Karpas-422 (cell line): ENCODE measurements at regions not wholly inside any gene's neighbourhood (a gene's known extent, or its start where the extent isn't known, plus 50 kb on each side); places are given as distances from the start of the nearest gene placed in this dataset.
"Not testable (repeated sequence)": the region's sequence is repeated elsewhere in the genome, so short reads cannot be mapped to it uniquely, and the experiment has no call there.

Experiments used
- DNase-seq: peaks from one replicate; pipeline ENCODE4 v3.0.0-alpha.2; 2015
- H2AFZ ChIP-seq: fragments of 200-600 bp; sonication (generic); 2 replicates; pipeline ENCODE4 v1.6.1; 2014; ENCODE audit warnings: antibody characterized with exemption, low read length, mixed read lengths
- H3K27ac ChIP-seq: fragments of 200-600 bp; sonication (generic); 2 replicates; pipeline ENCODE4 v1.5.1; 2014; ENCODE audit warnings: mild to moderate bottlenecking, low read length, moderate library complexity
- H3K27me3 ChIP-seq: fragments of 200-600 bp; sonication (generic); 2 replicates; pipeline ENCODE4 v1.6.1; 2014; ENCODE audit warnings: low read length, mixed read lengths
- H3K36me3 ChIP-seq: fragments of 200-600 bp; sonication (generic); 2 replicates; pipeline ENCODE4 v1.6.1; 2014; ENCODE audit warnings: low read length, mixed read lengths; ENCODE audit not compliant: insufficient read depth
- H3K4me1 ChIP-seq: fragments of 200-600 bp; sonication (generic); 2 replicates; pipeline ENCODE4 v1.6.1; 2014; ENCODE audit warnings: mild to moderate bottlenecking, low read length, mixed read lengths
- H3K4me2 ChIP-seq: fragments of 200-600 bp; sonication (generic); 2 replicates; pipeline ENCODE4 v1.6.1; 2014; ENCODE audit warnings: low read length, low read depth, mild to moderate bottlenecking; ENCODE audit not compliant: poor library complexity, severe bottlenecking
- H3K4me3 ChIP-seq: fragments of 200-600 bp; sonication (generic); 2 replicates; pipeline ENCODE4 v1.5.1; 2014; ENCODE audit warnings: mild to moderate bottlenecking, antibody characterized with exemption, low read length, mixed read lengths
- H3K79me2 ChIP-seq: fragments of 200-600 bp; sonication (generic); 2 replicates; pipeline ENCODE4 v1.6.1; 2014; ENCODE audit warnings: mild to moderate bottlenecking, low read length, mixed read lengths
- H3K9ac ChIP-seq: fragments of 200-600 bp; sonication (generic); 2 replicates; pipeline ENCODE4 v1.6.0; 2014; ENCODE audit warnings: low read length
- H3K9me2 ChIP-seq: fragments of 200-600 bp; sonication (generic), shearing (Covaris generic); replicated peaks from 2 replicates; pipeline ENCODE4 v1.6.0; 2014; ENCODE audit warnings: mild to moderate bottlenecking, low read length, moderate library complexity; ENCODE audit not compliant: insufficient read depth
- H3K9me3 ChIP-seq: fragments of 300-700, 200-600 bp; sonication (generic); 2 replicates; pipeline ENCODE4 v1.6.1; 2014; ENCODE audit warnings: low read length, mixed read lengths
- H4K20me1 ChIP-seq: fragments of 200-600 bp; sonication (generic); 2 replicates; pipeline ENCODE4 v1.6.1; 2014; ENCODE audit warnings: mild to moderate bottlenecking, antibody characterized with exemption, low read length, low read depth; ENCODE audit not compliant: insufficient read depth

- not testable (repeated sequence) for DNase-seq, H3K36me3 ChIP-seq, H3K27ac ChIP-seq, H4K20me1 ChIP-seq, H3K9ac ChIP-seq, H3K9me2 ChIP-seq, H3K4me1 ChIP-seq, H3K4me2 ChIP-seq, H3K27me3 ChIP-seq, H3K79me2 ChIP-seq, H3K4me3 ChIP-seq, H3K9me3 ChIP-seq, H2AFZ ChIP-seq
Observed at GRCh38 chr16:72627182-72627896, 420.6 kb downstream of the ZFHX3 start.

GRCh38 chr16:72626623-72627022, 421.3 kb downstream of the ZFHX3 start:
- Histone ChIP-seq H2AFZ (no peak overlapping the region), H3K4me2 (no peak overlapping the region), H3K27ac (no peak overlapping the region)

DNA sequence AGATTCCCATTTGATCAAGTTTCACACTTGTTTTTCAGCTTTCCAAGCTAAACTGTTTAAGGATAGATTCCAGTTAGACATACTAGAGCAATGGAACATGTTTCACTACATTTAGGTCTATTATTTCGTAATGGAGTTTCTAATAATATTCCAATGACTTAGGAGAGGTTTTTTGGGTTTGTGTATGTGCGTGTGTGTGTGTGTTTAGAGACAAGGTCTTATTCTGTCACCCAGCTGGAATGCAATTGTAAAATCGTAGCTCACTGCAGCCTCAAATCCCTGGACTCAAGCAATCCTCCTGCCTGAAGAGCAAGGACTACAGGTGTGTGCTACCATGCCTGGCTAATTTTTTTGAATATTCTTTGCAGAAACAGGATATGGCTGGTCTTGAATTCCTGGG, 426.3 kb downstream of the ZFHX3 start:
- no peaks in the 10 kb centered on the region for H3K4me1 ChIP-seq
- H4K20me1 ChIP-seq, result 0 out of 2 replicates have a peak, but pooled peaks cover 5% of the 10 kb centered on the region
- no peaks in the 10 kb centered on the region for H3K9me3 ChIP-seq
- no peaks in the 10 kb centered on the region for H3K79me2 ChIP-seq
- H3K36me3 ChIP-seq, result no peaks in the 10 kb centered on the region
- no peak overlapping the region for H3K9ac ChIP-seq
- H2AFZ ChIP-seq, result no peak overlapping the region
- no peaks in the 10 kb centered on the region for H3K9me2 ChIP-seq
- H3K4me3 ChIP-seq, result no peak overlapping the region
- H3K27ac ChIP-seq, result no peak overlapping the region
- no peaks in the 10 kb centered on the region for H3K27me3 ChIP-seq
- no peak for DNase-seq
- no peak overlapping the region for H3K4me2 ChIP-seq

More at GRCh38 chr16:72626623-72627022, 421.3 kb downstream of the ZFHX3 start:
- H4K20me1 ChIP-seq, result no peaks in the 10 kb centered on the region
- H3K9me3 ChIP-seq, result no peaks in the 10 kb centered on the region
- no peaks in the 10 kb centered on the region for H3K79me2 ChIP-seq
- no peak overlapping the region for H3K4me3 ChIP-seq
- DNase-seq, result no peak
- no peaks in the 10 kb centered on the region for H3K27me3 ChIP-seq
- no peak overlapping the region for H3K9ac ChIP-seq
- no peaks in the 10 kb centered on the region for H3K36me3 ChIP-seq
- H3K4me1 ChIP-seq, result no peaks in the 10 kb centered on the region
- H3K9me2 ChIP-seq, result no peaks in the 10 kb centered on the region

GRCh38 chr16:72620853-72621252, 427.1 kb downstream of the ZFHX3 start:
- Histone ChIP-seq H3K4me2 (no peak overlapping the region), H3K9me3 (no peaks in the 10 kb centered on the region), H3K4me3 (no peak overlapping the region), H4K20me1 (0 out of 2 replicates have a peak, but pooled peaks cover 5% of the 10 kb centered on the region), H3K36me3 (no peaks in the 10 kb centered on the region), H3K27ac (no peak overlapping the region), H3K9ac (no peak overlapping the region), H3K4me1 (no peaks in the 10 kb centered on the region), H2AFZ (no peak overlapping the region), H3K27me3 (no peaks in the 10 kb centered on the region), H3K79me2 (no peaks in the 10 kb centered on the region), H3K9me2 (no peaks in the 10 kb centered on the region)
- no peak for DNase-seq

DNA sequence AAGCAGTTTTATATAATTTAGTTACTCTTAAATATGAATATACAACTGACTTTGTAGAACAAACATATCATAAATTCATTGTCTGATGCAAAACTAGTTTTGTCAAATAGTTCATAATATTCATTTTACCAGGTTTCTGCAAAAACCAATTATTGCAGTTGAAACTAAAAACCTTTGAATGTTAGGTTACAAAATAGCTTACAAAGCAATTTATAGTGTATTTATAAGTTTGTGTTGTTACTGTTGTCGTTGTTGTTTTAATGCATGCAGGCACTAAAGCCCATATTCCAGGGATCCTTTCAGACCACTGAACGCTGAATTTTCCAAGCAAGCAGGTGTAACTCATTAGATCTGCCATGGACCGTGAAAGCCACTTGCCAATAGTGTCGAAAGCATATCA, 427.6 kb downstream of the ZFHX3 start:
- no peak for DNase-seq
- no peak overlapping the region for H2AFZ ChIP-seq
- H3K4me1 ChIP-seq, result no peaks in the 10 kb centered on the region
- no peaks in the 10 kb centered on the region for H3K79me2 ChIP-seq
- no peaks in the 10 kb centered on the region for H3K27me3 ChIP-seq
- no peaks in the 10 kb centered on the region for H3K36me3 ChIP-seq
- no peak overlapping the region for H3K4me2 ChIP-seq
- no peak overlapping the region for H3K4me3 ChIP-seq
- H3K9me2 ChIP-seq, result no peaks in the 10 kb centered on the region
- H4K20me1 ChIP-seq, result 0 out of 2 replicates have a peak, but pooled peaks cover 5% of the 10 kb centered on the region
- H3K9me3 ChIP-seq, result no peaks in the 10 kb centered on the region
- no peak overlapping the region for H3K27ac ChIP-seq
- no peak overlapping the region for H3K9ac ChIP-seq

- H3K27ac ChIP-seq, result no peak overlapping the region
- H3K9ac ChIP-seq, result no peak overlapping the region
- H3K4me3 ChIP-seq, result no peak overlapping the region
- no peaks in the 10 kb centered on the region for H3K27me3 ChIP-seq
- H2AFZ ChIP-seq, result no peak overlapping the region
- no peaks in the 10 kb centered on the region for H3K79me2 ChIP-seq
- no peak for DNase-seq
- 0 out of 2 replicates have a peak, but pooled peaks cover 4% of the 10 kb centered on the region for H4K20me1 ChIP-seq
- H3K36me3 ChIP-seq, result no peaks in the 10 kb centered on the region
- H3K9me2 ChIP-seq, result no peaks in the 10 kb centered on the region
- no peaks in the 10 kb centered on the region for H3K9me3 ChIP-seq
- no peaks in the 10 kb centered on the region for H3K4me1 ChIP-seq
- H3K4me2 ChIP-seq, result no peak overlapping the region
Observed at GRCh38 chr16:72615856-72616255, 432.1 kb downstream of the ZFHX3 start.

DNA sequence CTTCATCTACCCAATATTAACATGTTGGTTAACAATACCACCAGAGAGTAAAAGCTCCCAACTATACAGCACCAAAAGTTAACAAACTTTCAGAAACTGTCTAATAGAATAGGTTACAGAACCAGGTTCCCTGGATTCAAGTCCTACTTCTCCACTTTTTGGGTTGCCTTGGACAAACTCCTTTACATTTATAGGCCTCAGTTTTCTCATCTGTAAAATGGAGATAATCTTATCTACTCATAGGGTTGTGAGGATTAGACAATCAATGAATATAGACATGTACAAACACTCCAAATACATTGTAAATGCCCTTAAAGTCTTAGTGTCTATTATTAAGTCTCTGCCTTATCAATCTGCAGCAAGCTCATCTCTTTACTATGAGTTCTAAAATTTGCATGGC, 435.2 kb downstream of the ZFHX3 start:
- Histone ChIP-seq H3K4me2 (no peak overlapping the region), H3K4me1 (peaks cover 7% of the 10 kb centered on the region), H3K27me3 (no peaks in the 10 kb centered on the region), H3K79me2 (no peaks in the 10 kb centered on the region), H3K36me3 (no peaks in the 10 kb centered on the region), H4K20me1 (no peaks in the 10 kb centered on the region), H3K9me2 (no peaks in the 10 kb centered on the region), H3K9me3 (no peaks in the 10 kb centered on the region), H3K9ac (no peak overlapping the region), H2AFZ (no peak overlapping the region), H3K4me3 (no peak overlapping the region), H3K27ac (no peak overlapping the region)
- no peak for DNase-seq

- H3K79me2 ChIP-seq, result no peaks in the 10 kb centered on the region
- no peak overlapping the region for H3K9ac ChIP-seq
- no peaks in the 10 kb centered on the region for H3K36me3 ChIP-seq
Observed at GRCh38 chr16:72612256-72612655, 435.7 kb downstream of the ZFHX3 start.

More at GRCh38 chr16:72612256-72612655, 435.7 kb downstream of the ZFHX3 start:
- Histone ChIP-seq H3K9me3 (no peaks in the 10 kb centered on the region), H2AFZ (no peak overlapping the region), H3K27ac (no peak overlapping the region), H4K20me1 (no peaks in the 10 kb centered on the region), H3K4me3 (no peak overlapping the region), H3K4me1 (peaks cover 7% of the 10 kb centered on the region), H3K4me2 (no peak overlapping the region), H3K27me3 (no peaks in the 10 kb centered on the region), H3K9me2 (no peaks in the 10 kb centered on the region)
- DNase-seq, result no peak
